HG03558 (cell line): ENCODE measurements at regions not wholly inside any gene's neighbourhood (a gene's known extent, or its start where the extent isn't known, plus 50 kb on each side); places are given as distances from the start of the nearest gene placed in this dataset.
"Not testable (repeated sequence)": the region's sequence is repeated elsewhere in the genome, so short reads cannot be mapped to it uniquely, and the experiment has no call there.

Experiments
- ATAC-seq: cut with Tn5 transposase; IDR thresholded peaks from one replicate; pipeline ENCODE4 v1.9.1; 2021; ENCODE audit warnings: moderate number of reproducible peaks; ENCODE audit not compliant: unreplicated experiment; ENCODE audit errors: extremely low read depth

- ATAC-seq = no peak
Measured at GRCh38 chr6:27130668-27131428, 116.7 kb upstream of the PRSS16 start.

GRCh38 chr6:27132282-27132531, 115.3 kb upstream of the PRSS16 start:
- ATAC-seq = not testable (repeated sequence)

GRCh38 chr6:27132532-27133280, 114.8 kb upstream of the PRSS16 start:
- ATAC-seq = peak; percentile 65

- ATAC-seq = no peak
Measured at GRCh38 chr6:27133281-27134227, 113.9 kb upstream of the PRSS16 start.

GRCh38 chr6:27135087-27135657, 112.3 kb upstream of the PRSS16 start:
- no peak for ATAC-seq

- no peak for ATAC-seq
Measured at GRCh38 chr6:27136077-27136644, 111.3 kb upstream of the PRSS16 start.

- ATAC-seq = no peak
Measured at GRCh38 chr6:27136978-27137814, 110.3 kb upstream of the PRSS16 start.

GRCh38 chr6:27138406-27138805, 109.1 kb upstream of the PRSS16 start:
- ATAC-seq = no peak

- no peak for ATAC-seq
Measured at GRCh38 chr6:27138837-27139755, 108.4 kb upstream of the PRSS16 start.

- no peak for ATAC-seq
Measured at GRCh38 chr6:27139756-27140579, 107.5 kb upstream of the PRSS16 start.

- no peak for ATAC-seq
Measured at GRCh38 chr6:27140999-27141528, 106.4 kb upstream of the PRSS16 start.

- ATAC-seq = no peak
Measured at GRCh38 chr6:27141529-27142015, 105.9 kb upstream of the PRSS16 start.

- ATAC-seq = not testable (repeated sequence)
Measured at GRCh38 chr6:27143020-27143388, 104.5 kb upstream of the PRSS16 start.

- ATAC-seq = no peak
Measured at GRCh38 chr6:27143474-27144026, 104.0 kb upstream of the PRSS16 start.

- ATAC-seq = no peak
Measured at GRCh38 chr6:27144740-27145079, 102.8 kb upstream of the PRSS16 start.

- ATAC-seq = no peak
Measured at GRCh38 chr6:27145731-27146455, 101.6 kb upstream of the PRSS16 start.

- ATAC-seq = not testable (repeated sequence)
Measured at GRCh38 chr6:27146456-27146705, 101.1 kb upstream of the PRSS16 start.
